ENCODE measurements at regions not wholly inside any gene's neighbourhood (a gene's known extent, or its start where the extent isn't known, plus 50 kb on each side); places are given as distances from the start of the nearest gene placed in this dataset.

DNA sequence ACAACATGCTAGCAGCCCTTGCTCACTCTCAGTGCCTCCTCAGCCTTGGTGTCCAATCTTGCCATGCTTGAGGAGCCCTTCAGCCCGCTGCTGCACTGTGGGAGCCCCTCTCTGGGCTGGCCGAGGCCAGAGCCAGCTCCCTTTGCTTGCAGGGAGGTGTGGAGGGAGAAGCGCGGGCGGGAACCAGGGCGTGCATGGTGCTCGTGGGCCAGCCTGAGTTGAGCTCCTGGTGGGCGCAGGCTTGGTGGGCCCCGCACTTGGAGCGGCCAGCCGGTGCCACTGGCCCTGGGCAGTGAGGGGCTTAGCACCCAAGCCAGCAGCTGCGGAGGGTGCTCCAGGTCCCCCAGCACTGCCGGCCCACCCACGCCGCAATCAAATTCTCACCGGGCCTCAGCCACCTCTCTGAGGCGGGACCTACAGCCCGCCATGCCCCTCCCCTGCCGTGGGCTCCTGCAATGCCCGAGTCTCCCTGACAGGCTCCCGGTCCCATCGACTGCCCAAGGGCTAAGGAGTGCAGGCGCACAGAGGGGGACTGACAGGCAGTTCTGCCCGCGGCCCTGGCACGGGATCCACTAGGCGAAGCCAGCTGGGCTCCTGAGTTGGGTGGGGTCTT lies 333.5 kb downstream of the KCNN2 start:
- TF ChIP-seq, protein P1, sequence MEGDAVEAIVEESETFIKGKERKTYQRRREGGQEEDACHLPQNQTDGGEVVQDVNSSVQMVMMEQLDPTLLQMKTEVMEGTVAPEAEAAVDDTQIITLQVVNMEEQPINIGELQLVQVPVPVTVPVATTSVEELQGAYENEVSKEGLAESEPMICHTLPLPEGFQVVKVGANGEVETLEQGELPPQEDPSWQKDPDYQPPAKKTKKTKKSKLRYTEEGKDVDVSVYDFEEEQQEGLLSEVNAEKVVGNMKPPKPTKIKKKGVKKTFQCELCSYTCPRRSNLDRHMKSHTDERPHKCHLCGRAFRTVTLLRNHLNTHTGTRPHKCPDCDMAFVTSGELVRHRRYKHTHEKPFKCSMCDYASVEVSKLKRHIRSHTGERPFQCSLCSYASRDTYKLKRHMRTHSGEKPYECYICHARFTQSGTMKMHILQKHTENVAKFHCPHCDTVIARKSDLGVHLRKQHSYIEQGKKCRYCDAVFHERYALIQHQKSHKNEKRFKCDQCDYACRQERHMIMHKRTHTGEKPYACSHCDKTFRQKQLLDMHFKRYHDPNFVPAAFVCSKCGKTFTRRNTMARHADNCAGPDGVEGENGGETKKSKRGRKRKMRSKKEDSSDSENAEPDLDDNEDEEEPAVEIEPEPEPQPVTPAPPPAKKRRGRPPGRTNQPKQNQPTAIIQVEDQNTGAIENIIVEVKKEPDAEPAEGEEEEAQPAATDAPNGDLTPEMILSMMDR (optimal IDR thresholded peaks at IDR 0.05 in 1 of 3, IDR thresholded peaks at IDR 0.05 in 1 of 3, conservative IDR thresholded peaks at IDR 0.05 in 1 of 3; ENCODE audit: extremely low read depth in 1 of 3, insufficient read depth in 2 of 3, low read length in 3 of 3), result no peak
- TF ChIP-seq EZH2 (IDR thresholded peaks at IDR 0.05; ENCODE audit: low read length), result no peak
